ENCODE measurements at regions not wholly inside any gene's neighbourhood (a gene's known extent, or its start where the extent isn't known, plus 50 kb on each side); places are given as distances from the start of the nearest gene placed in this dataset.

- no peaks in the 10 kb centered on the region for H3K36me3 ChIP-seq (ENCODE audit: control insufficient read depth in 1 of 2, insufficient read depth in 2 of 2, low read length in 2 of 2)
- no TSS peak for BruUV-seq (replicated peaks)
- H3K9me2 ChIP-seq (ENCODE audit: insufficient read depth), result no peaks in the 10 kb centered on the region
- no peaks in the 10 kb centered on the region for H4K20me1 ChIP-seq (ENCODE audit: insufficient read depth)
- H3K4me3 ChIP-seq (replicated peaks in 1 of 2; ENCODE audit: low read depth in 1 of 2, low read length in 2 of 2), result no peak overlapping the region
- H3K9ac ChIP-seq (ENCODE audit: low read length), result no peak overlapping the region
- ChIA-PET RAD21 (ENCODE audit: low non-redundant PET in 1 of 2, low total read pairs in 2 of 2, uncharacterized antibody in 2 of 2, unreplicated experiment in 2 of 2) (interaction anchor here in 1 of 2 experiments (0.6 kb wide), 1 partner anchor 315 kb away, joined by 3 read pairs; no protein-coding TSS in a partner anchor), CTCF (no interaction called here), POLR2A (no interaction called here)
- no peaks in the 10 kb centered on the region for H3K79me2 ChIP-seq (ENCODE audit: insufficient read depth, low read length)
- H3K27me3 ChIP-seq (ENCODE audit: insufficient read depth, low read length), result no peaks in the 10 kb centered on the region; the same call in none of the 2 replicates
- no peaks in the 10 kb centered on the region for H3K9me3 ChIP-seq (ENCODE audit: control insufficient read depth in 1 of 2, insufficient read depth in 1 of 2, low read depth in 1 of 2, low read length in 2 of 2)
- ATAC-seq (no peak), DNase-seq (ENCODE audit: low read depth, low spot score) (no peak)
- H3K4me1 ChIP-seq (ENCODE audit: control insufficient read depth in 1 of 2, insufficient read depth in 2 of 2, low read length in 2 of 2), result no peaks in the 10 kb centered on the region
- intact Hi-C loops (cut with micrococcal nuclease), result no loop called here
- no peak overlapping the region for H2AFZ ChIP-seq (ENCODE audit: low read depth, low read length, poor library complexity, severe bottlenecking)
- no peak overlapping the region for H3K27ac ChIP-seq (ENCODE audit: low read depth, low read length)
- TF ChIP-seq SIN3A (IDR thresholded peaks at IDR 0.05; ENCODE audit: low read depth), result no peak
- no peak for TF ChIP-seq EZH2 (IDR thresholded peaks at IDR 0.05)
- TF ChIP-seq MAX (IDR thresholded peaks at IDR 0.05), result no peak
- no peak for TF ChIP-seq ELF1 (IDR thresholded peaks at IDR 0.05; ENCODE audit: borderline replicate concordance, low read depth)
- TF ChIP-seq, protein P1, sequence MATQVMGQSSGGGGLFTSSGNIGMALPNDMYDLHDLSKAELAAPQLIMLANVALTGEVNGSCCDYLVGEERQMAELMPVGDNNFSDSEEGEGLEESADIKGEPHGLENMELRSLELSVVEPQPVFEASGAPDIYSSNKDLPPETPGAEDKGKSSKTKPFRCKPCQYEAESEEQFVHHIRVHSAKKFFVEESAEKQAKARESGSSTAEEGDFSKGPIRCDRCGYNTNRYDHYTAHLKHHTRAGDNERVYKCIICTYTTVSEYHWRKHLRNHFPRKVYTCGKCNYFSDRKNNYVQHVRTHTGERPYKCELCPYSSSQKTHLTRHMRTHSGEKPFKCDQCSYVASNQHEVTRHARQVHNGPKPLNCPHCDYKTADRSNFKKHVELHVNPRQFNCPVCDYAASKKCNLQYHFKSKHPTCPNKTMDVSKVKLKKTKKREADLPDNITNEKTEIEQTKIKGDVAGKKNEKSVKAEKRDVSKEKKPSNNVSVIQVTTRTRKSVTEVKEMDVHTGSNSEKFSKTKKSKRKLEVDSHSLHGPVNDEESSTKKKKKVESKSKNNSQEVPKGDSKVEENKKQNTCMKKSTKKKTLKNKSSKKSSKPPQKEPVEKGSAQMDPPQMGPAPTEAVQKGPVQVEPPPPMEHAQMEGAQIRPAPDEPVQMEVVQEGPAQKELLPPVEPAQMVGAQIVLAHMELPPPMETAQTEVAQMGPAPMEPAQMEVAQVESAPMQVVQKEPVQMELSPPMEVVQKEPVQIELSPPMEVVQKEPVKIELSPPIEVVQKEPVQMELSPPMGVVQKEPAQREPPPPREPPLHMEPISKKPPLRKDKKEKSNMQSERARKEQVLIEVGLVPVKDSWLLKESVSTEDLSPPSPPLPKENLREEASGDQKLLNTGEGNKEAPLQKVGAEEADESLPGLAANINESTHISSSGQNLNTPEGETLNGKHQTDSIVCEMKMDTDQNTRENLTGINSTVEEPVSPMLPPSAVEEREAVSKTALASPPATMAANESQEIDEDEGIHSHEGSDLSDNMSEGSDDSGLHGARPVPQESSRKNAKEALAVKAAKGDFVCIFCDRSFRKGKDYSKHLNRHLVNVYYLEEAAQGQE (IDR thresholded peaks at IDR 0.05; ENCODE audit: low read depth), result no peak
- TF ChIP-seq EZH2phosphoT487 (IDR thresholded peaks at IDR 0.05; ENCODE audit: borderline replicate concordance), result no peak
- TF ChIP-seq EGR1 (IDR thresholded peaks at IDR 0.05; ENCODE audit: low read depth), result no peak
- no peak for TF ChIP-seq POLR2A (IDR thresholded peaks at IDR 0.05; ENCODE audit: borderline replicate concordance, extremely low read depth, insufficient read depth, insufficient read length)
- no peak for TF ChIP-seq ZFX (IDR thresholded peaks at IDR 0.05)
- no peak for TF ChIP-seq YY1 (IDR thresholded peaks at IDR 0.05; ENCODE audit: extremely low read depth, insufficient replicate concordance, low read depth, low read length)
- TF ChIP-seq ZNF274 (IDR thresholded peaks at IDR 0.05; ENCODE audit: low read depth, low read length), result no peak
- no peak for TF ChIP-seq CBX3 (IDR thresholded peaks at IDR 0.05; ENCODE audit: low read depth)
- TF ChIP-seq RAD21 (IDR thresholded peaks at IDR 0.05; ENCODE audit: low read depth), result no peak
- TF ChIP-seq SP1 (IDR thresholded peaks at IDR 0.05; ENCODE audit: low read depth), result no peak
- no peak for TF ChIP-seq CEBPB (IDR thresholded peaks at IDR 0.05; ENCODE audit: low read depth)
- TF ChIP-seq SRF (IDR thresholded peaks at IDR 0.05; ENCODE audit: low read depth), result no peak
- no peak for TF ChIP-seq ZBTB33 (IDR thresholded peaks at IDR 0.05; ENCODE audit: extremely low read depth, insufficient replicate concordance, low read length)
- TF ChIP-seq, protein P2, sequence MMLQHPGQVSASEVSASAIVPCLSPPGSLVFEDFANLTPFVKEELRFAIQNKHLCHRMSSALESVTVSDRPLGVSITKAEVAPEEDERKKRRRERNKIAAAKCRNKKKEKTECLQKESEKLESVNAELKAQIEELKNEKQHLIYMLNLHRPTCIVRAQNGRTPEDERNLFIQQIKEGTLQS (IDR thresholded peaks at IDR 0.05), result no peak
- TF ChIP-seq POLR2AphosphoS5 (IDR thresholded peaks at IDR 0.05; ENCODE audit: low read depth, low read length), result no peak
- H3K4me2 ChIP-seq (ENCODE audit: low read length), result no peak overlapping the region
Observed at GRCh38 chr10:129043691-129044090, 423.4 kb upstream of the MGMT start.
